H1 (cell line): ENCODE measurements at regions not wholly inside any gene's neighbourhood (a gene's known extent, or its start where the extent isn't known, plus 50 kb on each side); places are given as distances from the start of the nearest gene placed in this dataset.

Experiments used
- CTCF ChIA-PET: fragments of 300-600 bp; sonication (Branson Sonifier 250); formaldehyde crosslinking; loops from one replicate; lab custom pipeline; 2021; ENCODE audit not compliant: partially characterized antibody; lab: Charles Lee
- POLR2A ChIA-PET: fragments of 300-600 bp; sonication (Branson Sonifier 250); formaldehyde crosslinking; loops from one replicate; lab custom pipeline; 2021; ENCODE audit warnings: inconsistent platforms; ENCODE audit not compliant: partially characterized antibody; lab: Charles Lee
- DNase-seq, 2 experiments: peaks; one replicate each; pipeline versions ENCODE4 v3.0.0 to v3.0.0-alpha.2; 2010 to 2022; ENCODE audit warnings: low spot score in 2 of 2, low read depth in 1 of 2, mixed read lengths in 1 of 2
- FAIRE-seq: peaks from 2 replicates; lab custom pipeline; 2011; peaks lifted over from hg19 to GRCh38; lab: Jason Lieb, UNC
- H2AFZ ChIP-seq: 2 replicates; pipeline ENCODE4 v1.8.1; 2012; ENCODE audit warnings: low read length, inconsistent platforms
- H2AK5ac ChIP-seq: 2 replicates; pipeline ENCODE4 v1.6.1; 2013; ENCODE audit warnings: low read depth, low read length
- H2BK120ac ChIP-seq: replicated peaks from 2 replicates; pipeline ENCODE3; 2013; ENCODE audit warnings: low read depth, low read length, inconsistent platforms
- H2BK12ac ChIP-seq: 2 replicates; pipeline ENCODE4 v1.6.1; 2013; ENCODE audit warnings: low read depth, low read length
- H2BK15ac ChIP-seq: 2 replicates; pipeline ENCODE4 v1.6.1; 2013; ENCODE audit warnings: low read length
- H2BK20ac ChIP-seq: 2 replicates; pipeline ENCODE4 v1.6.1; 2013; ENCODE audit warnings: low read length
- H2BK5ac ChIP-seq: 2 replicates; pipeline ENCODE4 v1.6.1; 2013; ENCODE audit warnings: low read depth, low read length
- H3K14ac ChIP-seq: 2 replicates; pipeline ENCODE4 v1.6.1; 2013; ENCODE audit warnings: inconsistent platforms; ENCODE audit not compliant: insufficient read length
- H3K18ac ChIP-seq: 2 replicates; pipeline ENCODE4 v1.6.1; 2013; ENCODE audit warnings: low read length; ENCODE audit errors: extremely low read depth
- H3K23ac ChIP-seq: 2 replicates; pipeline ENCODE4 v1.6.1; 2013; ENCODE audit warnings: inconsistent platforms; ENCODE audit not compliant: insufficient read length
- H3K23me2 ChIP-seq: 2 replicates; pipeline ENCODE4 v1.6.1; 2013; ENCODE audit warnings: low read depth, low read length
- H3K27ac ChIP-seq: 2 replicates; pipeline ENCODE4 v1.6.1; 2011; ENCODE audit warnings: low read depth, low read length, inconsistent platforms
- H3K27me3 ChIP-seq, 4 experiments: replicated peaks in 1 of 4; 1 replicate in 1 of 4; 2 replicates in 3 of 4; pipeline versions ENCODE4 v1.6.1 to v1.8.1; 2011 to 2013; ENCODE audit warnings: low read length in 3 of 4, mild to moderate bottlenecking in 3 of 4, inconsistent platforms in 2 of 4, mixed read lengths in 2 of 4, moderate library complexity in 1 of 4; ENCODE audit not compliant: control insufficient read depth in 3 of 4, insufficient read depth in 3 of 4; ENCODE audit errors: extremely low read depth in 1 of 4
- H3K36me3 ChIP-seq, 4 experiments: 2 replicates each; pipeline versions ENCODE4 v1.6.1 to v1.8.1; 2011 to 2013; ENCODE audit warnings: mild to moderate bottlenecking in 4 of 4, low read length in 3 of 4, moderate library complexity in 2 of 4, control low read depth in 1 of 4, inconsistent platforms in 1 of 4; ENCODE audit not compliant: insufficient read depth in 4 of 4, control insufficient read depth in 2 of 4
- H3K4ac ChIP-seq: replicated peaks from 2 replicates; pipeline ENCODE3; 2013; ENCODE audit warnings: low read length, low read depth, mixed read lengths, inconsistent platforms; ENCODE audit not compliant: insufficient read length
- H3K4me1 ChIP-seq, 4 experiments: replicated peaks in 1 of 4; 1 replicate in 1 of 4; 2 replicates in 3 of 4; pipeline versions ENCODE4 v1.6.1 to v1.8.1; 2011 to 2013; ENCODE audit warnings: low read length in 3 of 4, inconsistent platforms in 2 of 4, mixed read lengths in 1 of 4; ENCODE audit not compliant: insufficient read depth in 4 of 4, control insufficient read depth in 3 of 4
- H3K4me2 ChIP-seq, 2 experiments: 2 replicates each; pipeline versions ENCODE4 v1.6.1 to v1.8.1; 2011 to 2013; ENCODE audit warnings: low read depth in 2 of 2, low read length in 2 of 2, control low read depth in 1 of 2, inconsistent platforms in 1 of 2, mild to moderate bottlenecking in 1 of 2; ENCODE audit not compliant: insufficient read depth in 1 of 2
- H3K4me3 ChIP-seq, 4 experiments: fragments of 200-600, 300-600 bp in 1 of 4; sonication (generic), shearing (Covaris generic), sonication (Bioruptor Twin) in 1 of 4; 2 replicates each; pipeline versions ENCODE4 v1.5.1 to v1.8.1; 2011 to 2016; ENCODE audit warnings: low read length in 4 of 4, low read depth in 3 of 4, control low read depth in 2 of 4, inconsistent platforms in 2 of 4, mild to moderate bottlenecking in 2 of 4, mixed read lengths in 1 of 4, moderate library complexity in 1 of 4; ENCODE audit not compliant: insufficient read depth in 2 of 4; ENCODE audit errors: extremely low read depth in 1 of 4
- H3K56ac ChIP-seq: replicated peaks from 2 replicates; pipeline ENCODE3; 2013; ENCODE audit warnings: low read depth, mild to moderate bottlenecking, mixed read lengths, low read length, inconsistent platforms; ENCODE audit not compliant: insufficient read length
- H3K79me1 ChIP-seq: 2 replicates; pipeline ENCODE4 v1.6.1; 2013; ENCODE audit warnings: low read depth, low read length, control low read depth
- H3K79me2 ChIP-seq, 2 experiments: 2 replicates each; pipeline versions ENCODE4 v1.6.1 to v1.8.1; 2012 to 2013; ENCODE audit warnings: low read length in 2 of 2, mild to moderate bottlenecking in 2 of 2, inconsistent platforms in 1 of 2; ENCODE audit not compliant: insufficient read depth in 2 of 2, control insufficient read depth in 1 of 2
- H3K9ac ChIP-seq, 4 experiments: replicated peaks in 1 of 4; 1 replicate in 1 of 4; 2 replicates in 3 of 4; pipeline versions ENCODE4 v1.6.1 to v1.8.1; 2011 to 2013; ENCODE audit warnings: low read depth in 3 of 4, low read length in 3 of 4, control low read depth in 2 of 4, mild to moderate bottlenecking in 2 of 4, moderate library complexity in 2 of 4, inconsistent platforms in 1 of 4; ENCODE audit errors: extremely low read depth in 1 of 4
- H3K9me3 ChIP-seq, 2 experiments: 2 replicates each; pipeline versions ENCODE4 v1.6.1 to v1.8.1; 2012 to 2013; ENCODE audit warnings: mild to moderate bottlenecking in 2 of 2, moderate library complexity in 2 of 2, control low read depth in 1 of 2, inconsistent platforms in 1 of 2, low read depth in 1 of 2, low read length in 1 of 2, mixed read lengths in 1 of 2; ENCODE audit not compliant: insufficient read depth in 2 of 2
- H4K20me1 ChIP-seq, 2 experiments: replicated peaks in 1 of 2; 2 replicates each; pipeline versions ENCODE3 to v1.8.1; 2011 to 2013; ENCODE audit warnings: inconsistent platforms in 2 of 2, low read length in 2 of 2, mild to moderate bottlenecking in 1 of 2; ENCODE audit not compliant: insufficient read depth in 2 of 2, control insufficient read depth in 1 of 2
- H4K5ac ChIP-seq: 2 replicates; pipeline ENCODE4 v1.6.1; 2013; ENCODE audit warnings: low read length, low read depth, mixed read lengths, inconsistent platforms; ENCODE audit not compliant: insufficient read length
- H4K8ac ChIP-seq: 2 replicates; pipeline ENCODE4 v1.8.0; 2013; ENCODE audit warnings: mild to moderate bottlenecking, moderate library complexity, low read length, inconsistent platforms; ENCODE audit not compliant: insufficient read depth; ENCODE audit errors: extremely low read depth
- H4K91ac ChIP-seq: replicated peaks from 2 replicates; pipeline ENCODE3; 2013; ENCODE audit warnings: low read length, mixed read lengths, inconsistent platforms; ENCODE audit not compliant: insufficient read length
- ASH2L ChIP-seq: fragments of 200-600, 300-600 bp; sonication (generic); IDR thresholded peaks from one replicate; pipeline ENCODE4 v1.7.1; 2017; ENCODE audit warnings: low read length
- CHD2 ChIP-seq: IDR thresholded peaks from 2 replicates; pipeline ENCODE4 v1.6.1; 2012; ENCODE audit warnings: low read length, improper control_type of control experiment
- KDM5A ChIP-seq: fragments of 200-600 bp; IDR thresholded peaks from 2 replicates; pipeline ENCODE4 v1.7.1; 2012; ENCODE audit warnings: mild to moderate bottlenecking, low read length, inconsistent platforms, mixed read lengths
- SP2 ChIP-seq: IDR thresholded peaks from 2 replicates; pipeline ENCODE4 v1.6.1; 2012; ENCODE audit warnings: mild to moderate bottlenecking, low read length, inconsistent platforms
- SP4 ChIP-seq: IDR thresholded peaks from 2 replicates; pipeline ENCODE4 v1.6.1; 2012; ENCODE audit warnings: low read length, inconsistent platforms
- SUZ12 ChIP-seq: fragments of 200-600 bp; sonication (generic); IDR thresholded peaks from 2 replicates; pipeline ENCODE4 v1.6.1; 2012; ENCODE audit warnings: mild to moderate bottlenecking, inconsistent platforms, low read length, moderate library complexity, mixed read lengths
- TEAD4 ChIP-seq: IDR thresholded peaks from 2 replicates; pipeline ENCODE4 v1.6.1; 2012; ENCODE audit warnings: low read depth, low read length, inconsistent platforms, mixed read lengths
- WGBS, 2 experiments: shearing (Covaris generic) in 1 of 2; methylation state at CpG; one replicate each; pipeline versions ENCODE4 v1.1.6 to v1.1.7; 2013 to 2015; ENCODE audit warnings: low lambda C conversion rate in 2 of 2, mixed read lengths in 2 of 2, inconsistent platforms in 1 of 2, low coverage in 1 of 2, missing lambda C conversion rate in 1 of 2; ENCODE audit not compliant: insufficient replicate concordance in 2 of 2, insufficient coverage in 1 of 2, insufficient read length in 1 of 2; ENCODE audit errors: extremely low coverage in 1 of 2, missing lambda C conversion rate in 1 of 2; 5-methylcytosine and 5-hydroxymethylcytosine counted together

DNA sequence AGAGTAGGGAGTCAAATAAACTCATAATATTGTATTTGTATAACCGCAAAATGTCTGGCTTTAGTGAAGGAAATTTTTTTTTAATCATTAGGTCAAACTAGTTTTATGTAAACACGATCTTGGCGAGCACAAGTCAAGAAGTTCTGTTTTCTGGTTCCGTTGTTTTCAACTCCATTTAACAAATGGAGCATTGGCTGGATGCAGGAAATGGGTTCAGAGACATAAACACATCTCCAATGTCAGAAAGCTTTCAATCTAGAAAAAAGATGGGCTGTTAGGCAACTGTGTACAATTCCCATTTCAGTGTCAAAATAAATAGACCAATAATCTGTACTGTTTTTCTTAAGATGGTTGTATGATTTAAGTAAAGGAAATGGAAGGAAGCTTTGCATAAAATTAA is 292.8 kb downstream of the TBL1XR1 start:
- H3K4me2 ChIP-seq = no peak overlapping the region
- H3K27ac ChIP-seq = no peak overlapping the region
- TF ChIP-seq SP2 (no peak), SUZ12 (no peak), TEAD4 (no peak), CHD2 (no peak), KDM5A (no peak), ASH2L (no peak), SP4 (no peak)

More for the DNA sequence above, 292.8 kb downstream of the TBL1XR1 start:
- CTCF ChIA-PET = interaction anchor here (1.0 kb wide), 1 partner anchor 34 kb away, joined by 4 read pairs; no protein-coding TSS in a partner anchor
- Histone ChIP-seq H3K56ac (no peak overlapping the region), H4K8ac (no peak overlapping the region), H3K23me2 (no peaks in the 10 kb centered on the region; the same call in 1 of the 2 replicates), H2BK120ac (no peak overlapping the region), H3K27me3 (no peaks in the 10 kb centered on the region), H2BK5ac (no peak overlapping the region), H3K4ac (no peak overlapping the region), H3K79me1 (no peaks in the 10 kb centered on the region), H3K79me2 (no peaks in the 10 kb centered on the region), H3K23ac (no peak overlapping the region), H2AFZ (no peak overlapping the region), H3K18ac (no peak overlapping the region), H3K9ac (no peak overlapping the region), H3K14ac (no peak overlapping the region), H2BK20ac (no peak overlapping the region), H3K4me3 (no peak overlapping the region), H3K4me1 (peaks cover 0 to 3% (median 2%) of the 10 kb centered on the region in 4 experiments; a peak in 2 of 7 replicates), H2BK12ac (no peak overlapping the region), H3K36me3 (no peaks in the 10 kb centered on the region; a peak in 1 of 8 replicates), H2BK15ac (no peak overlapping the region), H4K5ac (no peak overlapping the region), H3K9me3 (no peaks in the 10 kb centered on the region), H4K20me1 (no peaks in the 10 kb centered on the region), H2AK5ac (no peak overlapping the region), H4K91ac (no peak overlapping the region)
- no peak for FAIRE-seq
- DNase-seq = no peak
- 85% methylated on average over 4 of the region's 4 CpGs; no CpG with 5 or more reads in 1 of the 2 experiments for WGBS, 2 experiments
- POLR2A ChIA-PET = interaction anchor here (1.8 to 2.4 kb wide), 2 partner anchors 10 to 12 kb away, joined by 3 to 6 read pairs; no protein-coding TSS in a partner anchor
